Stomach smooth muscle (tissue), 2 donors: ENCODE measurements at regions not wholly inside any gene's neighbourhood (a gene's known extent, or its start where the extent isn't known, plus 50 kb on each side); places are given as distances from the start of the nearest gene placed in this dataset.
"Not testable (repeated sequence)": the region's sequence is repeated elsewhere in the genome, so short reads cannot be mapped to it uniquely, and the experiment has no call there.

ENCODE experiments used
- H3K27ac ChIP-seq: one replicate; pipeline ENCODE4 v1.7.0; 2013; ENCODE audit warnings: mild to moderate bottlenecking, low read length, inconsistent platforms
- H3K27me3 ChIP-seq, 2 donors: one replicate each; pipeline ENCODE4 v1.7.0; 2013; ENCODE audit warnings: low read length in 2 of 2; ENCODE audit not compliant: insufficient read depth in 2 of 2, control insufficient read depth in 1 of 2
- H3K36me3 ChIP-seq, 2 donors: one replicate each; pipeline ENCODE4 v1.7.0; 2013; ENCODE audit warnings: low read length in 2 of 2; ENCODE audit not compliant: control insufficient read depth in 2 of 2, insufficient read depth in 2 of 2
- H3K4me1 ChIP-seq: one replicate; pipeline ENCODE4 v1.7.0; 2013; ENCODE audit warnings: low read length; ENCODE audit not compliant: control insufficient read depth, insufficient read depth
- H3K4me3 ChIP-seq, 2 donors: one replicate each; pipeline ENCODE4 v1.7.0; 2013; ENCODE audit warnings: low read length in 2 of 2
- H3K9ac ChIP-seq, 2 donors: one replicate each; pipeline ENCODE4 v1.7.0; 2013; ENCODE audit warnings: low read length in 2 of 2, mild to moderate bottlenecking in 1 of 2
- H3K9me3 ChIP-seq, 2 donors: one replicate each; pipeline ENCODE4 v1.7.0; 2013; ENCODE audit warnings: low read length in 2 of 2; ENCODE audit not compliant: control insufficient read depth in 2 of 2
- donor health status: healthy.
- donor health status: Pancreatic carcinoma.

DNA sequence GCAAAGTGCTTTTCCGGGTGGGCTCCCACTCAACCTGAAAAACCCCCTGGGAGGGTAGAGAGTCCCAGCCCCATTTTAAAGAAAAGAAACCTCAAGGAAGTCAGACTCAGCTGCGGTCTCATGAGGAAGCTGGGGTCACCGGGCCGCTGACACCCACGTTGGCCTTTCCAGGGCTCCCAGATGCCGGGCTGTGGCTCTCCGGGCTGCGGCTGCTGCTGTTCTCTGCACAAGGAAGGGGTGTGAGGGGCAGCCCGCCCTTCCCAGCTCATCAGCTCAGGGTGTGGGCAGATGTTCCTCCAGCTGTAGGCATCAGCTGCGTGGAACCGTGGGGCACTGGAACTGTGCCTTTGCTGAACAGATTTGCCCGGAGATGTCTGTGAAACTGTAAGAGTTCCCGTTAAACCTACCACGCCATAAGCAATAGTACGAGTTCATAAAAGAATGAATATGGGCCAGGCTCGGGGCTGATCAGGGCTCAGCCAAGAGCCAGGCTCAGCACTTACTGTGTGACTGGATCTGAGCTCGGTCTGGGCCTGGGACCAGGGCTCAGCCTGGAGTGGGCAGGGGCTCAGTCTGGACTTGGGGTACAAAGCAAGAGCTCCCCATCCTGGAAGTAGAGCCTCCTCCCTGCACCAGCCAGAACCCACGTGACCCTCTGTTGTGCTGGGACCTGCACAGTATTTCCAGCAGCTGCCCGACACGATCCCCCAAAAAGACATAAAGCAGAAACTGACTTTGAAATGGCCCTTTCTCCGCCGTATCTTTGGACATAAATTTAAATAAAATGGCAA lies 130.2 kb upstream of the PPP1R26 start:
- Histone ChIP-seq H3K9me3 (no peaks in the 10 kb centered on the region), H3K4me3 (no peak overlapping the region), H3K4me1 (no peaks in the 10 kb centered on the region), H3K27ac (no peak overlapping the region), H3K27me3 (peaks cover 16 to 33% of the 10 kb centered on the region in 2 donors), H3K9ac (no peak overlapping the region), H3K36me3 (no peaks in the 10 kb centered on the region)

DNA sequence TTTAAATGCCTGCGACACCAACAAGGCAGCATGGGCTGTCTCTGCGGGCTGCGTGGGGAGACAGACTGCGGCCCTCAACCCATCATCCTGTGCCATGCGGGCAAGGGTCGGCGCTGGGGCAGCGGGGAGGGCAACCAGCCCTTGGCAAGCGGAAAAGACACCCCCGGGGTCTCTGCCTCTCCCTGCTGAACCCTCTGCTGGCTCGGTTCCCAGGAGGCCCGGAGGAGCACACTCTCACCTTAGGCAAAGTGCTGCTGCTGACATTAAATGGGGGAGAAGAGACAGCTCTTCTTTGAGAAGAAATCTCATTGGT lies 129.6 kb upstream of the PPP1R26 start:
- H3K36me3 ChIP-seq = no peaks in the 10 kb centered on the region
- no peak overlapping the region for H3K4me3 ChIP-seq
- H3K27ac ChIP-seq = no peak overlapping the region
- H3K9ac ChIP-seq = no peak overlapping the region
- no peaks in the 10 kb centered on the region for H3K9me3 ChIP-seq
- no peaks in the 10 kb centered on the region for H3K4me1 ChIP-seq
- peaks cover 15 to 29% of the 10 kb centered on the region in 2 donors for H3K27me3 ChIP-seq

- peaks cover 9 to 19% of the 10 kb centered on the region in 2 donors for H3K27me3 ChIP-seq
- no peak overlapping the region for H3K9ac ChIP-seq
- no peak overlapping the region for H3K27ac ChIP-seq
- no peak overlapping the region for H3K4me3 ChIP-seq
- H3K4me1 ChIP-seq = no peaks in the 10 kb centered on the region
- no peaks in the 10 kb centered on the region for H3K36me3 ChIP-seq
- H3K9me3 ChIP-seq = no peaks in the 10 kb centered on the region
Measured at GRCh38 chr9:135353935-135354334, 125.6 kb upstream of the PPP1R26 start.

GRCh38 chr9:135355521-135356011 lies 124.0 kb upstream of the PPP1R26 start:
- Histone ChIP-seq H3K27me3 (peaks cover 7 to 12% of the 10 kb centered on the region in 2 donors), H3K9ac (no peak overlapping the region), H3K4me1 (no peaks in the 10 kb centered on the region)

GRCh38 chr9:135356021-135356420 lies 123.6 kb upstream of the PPP1R26 start:
- Histone ChIP-seq H3K4me1 (no peaks in the 10 kb centered on the region), H3K27ac (no peak overlapping the region), H3K4me3 (no peak overlapping the region), H3K36me3 (no peaks in the 10 kb centered on the region), H3K27me3 (peaks cover 9 to 13% of the 10 kb centered on the region in 2 donors), H3K9me3 (no peaks in the 10 kb centered on the region), H3K9ac (no peak overlapping the region)

More at GRCh38 chr9:135355521-135356011, 124.0 kb upstream of the PPP1R26 start:
- Histone ChIP-seq H3K27ac (no peak overlapping the region), H3K9me3 (no peaks in the 10 kb centered on the region), H3K36me3 (no peaks in the 10 kb centered on the region), H3K4me3 (no peak overlapping the region)

GRCh38 chr9:135356796-135357195 lies 122.8 kb upstream of the PPP1R26 start:
- Histone ChIP-seq H3K4me3 (no peak overlapping the region), H3K9ac (no peak overlapping the region), H3K27ac (no peak overlapping the region), H3K36me3 (no peaks in the 10 kb centered on the region), H3K4me1 (no peaks in the 10 kb centered on the region), H3K27me3 (peaks cover 9 to 12% of the 10 kb centered on the region in 2 donors), H3K9me3 (no peaks in the 10 kb centered on the region)

DNA sequence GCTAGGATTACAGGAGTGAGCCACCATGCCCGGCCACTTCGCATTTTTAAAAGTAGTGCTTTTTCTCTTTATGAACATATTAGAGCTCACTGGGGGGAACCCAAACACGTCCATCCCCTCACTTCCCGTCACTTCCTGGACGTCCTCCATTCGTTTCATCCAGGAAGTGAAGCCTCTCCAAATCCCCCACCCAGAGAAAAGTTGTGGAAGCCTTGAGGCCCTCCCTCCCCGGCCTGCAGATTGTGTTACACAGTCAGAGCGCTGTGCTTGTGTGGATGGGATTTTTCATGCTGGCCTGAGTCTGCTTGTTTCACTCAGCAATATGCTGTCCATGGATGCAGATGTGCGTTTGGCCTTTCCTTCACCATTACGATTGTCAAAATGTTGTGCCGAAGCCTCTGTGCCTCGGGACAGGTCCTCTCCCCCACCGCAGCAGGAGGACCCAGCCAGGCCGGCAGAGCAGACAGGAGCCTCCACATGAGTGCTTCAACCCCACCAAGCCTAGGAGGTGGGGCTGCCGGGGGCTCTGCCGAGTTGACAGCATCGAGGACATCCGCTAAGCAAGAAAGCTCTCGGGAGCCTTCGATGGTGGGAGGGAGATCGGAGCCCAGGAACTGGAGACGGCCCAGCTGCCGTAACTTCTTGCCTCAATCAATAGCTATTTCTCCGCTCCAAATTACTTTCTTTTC lies 121.6 kb upstream of the PPP1R26 start:
- peaks cover 7 to 10% of the 10 kb centered on the region in 2 donors for H3K27me3 ChIP-seq
- no peak overlapping the region for H3K9ac ChIP-seq
- H3K27ac ChIP-seq = no peak overlapping the region
- H3K9me3 ChIP-seq = no peaks in the 10 kb centered on the region
- no peaks in the 10 kb centered on the region for H3K36me3 ChIP-seq
- H3K4me3 ChIP-seq = no peak overlapping the region
- H3K4me1 ChIP-seq = no peaks in the 10 kb centered on the region

- H3K27me3 ChIP-seq = peaks cover 7 to 9% of the 10 kb centered on the region in 2 donors
- no peak overlapping the region for H3K27ac ChIP-seq
- no peak overlapping the region for H3K4me3 ChIP-seq
- no peak overlapping the region for H3K9ac ChIP-seq
- H3K9me3 ChIP-seq = no peaks in the 10 kb centered on the region
- H3K36me3 ChIP-seq = no peaks in the 10 kb centered on the region
- H3K4me1 ChIP-seq = no peaks in the 10 kb centered on the region
Measured at GRCh38 chr9:135358552-135358940, 121.0 kb upstream of the PPP1R26 start.

GRCh38 chr9:135359764-135360163 lies 119.8 kb upstream of the PPP1R26 start:
- Histone ChIP-seq H3K27ac (no peak overlapping the region), H3K9ac (no peak overlapping the region), H3K4me1 (no peaks in the 10 kb centered on the region), H3K36me3 (no peaks in the 10 kb centered on the region), H3K27me3 (peaks cover 6 to 7% of the 10 kb centered on the region in 2 donors), H3K4me3 (no peak overlapping the region), H3K9me3 (no peaks in the 10 kb centered on the region)

DNA sequence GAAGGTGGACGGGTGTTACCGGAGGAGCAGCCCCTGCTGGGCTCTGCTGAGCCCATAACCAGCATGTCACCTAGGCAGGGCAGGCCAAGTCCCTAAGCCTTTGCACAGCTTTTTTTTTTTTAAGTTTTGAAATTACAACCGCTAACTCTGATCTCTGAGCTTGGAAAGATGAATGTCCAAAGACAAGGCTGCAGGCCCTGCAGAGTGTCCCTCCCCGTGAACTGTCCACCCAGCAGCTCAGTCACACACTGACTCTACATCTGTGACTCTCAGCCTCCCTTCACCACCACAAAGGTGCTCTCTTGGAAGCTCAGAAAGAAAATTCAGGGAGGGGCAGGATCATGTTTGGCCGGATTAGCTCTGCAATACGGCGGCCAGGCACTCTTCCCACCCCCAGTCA lies 119.0 kb upstream of the PPP1R26 start:
- H3K36me3 ChIP-seq = no peaks in the 10 kb centered on the region
- peaks cover 6 to 7% of the 10 kb centered on the region in 2 donors for H3K27me3 ChIP-seq
- no peak overlapping the region for H3K9ac ChIP-seq
- no peak overlapping the region for H3K27ac ChIP-seq
- no peaks in the 10 kb centered on the region for H3K9me3 ChIP-seq
- no peak overlapping the region for H3K4me3 ChIP-seq
- H3K4me1 ChIP-seq = no peaks in the 10 kb centered on the region

GRCh38 chr9:135361668-135362067 lies 117.9 kb upstream of the PPP1R26 start:
- H3K9me3 ChIP-seq, H3K4me1 ChIP-seq, H3K4me3 ChIP-seq, H3K9ac ChIP-seq, H3K27ac ChIP-seq, H3K27me3 ChIP-seq, H3K36me3 ChIP-seq: not testable (repeated sequence)
